GM10248 (cell line): ENCODE measurements at regions not wholly inside any gene's neighbourhood (a gene's known extent, or its start where the extent isn't known, plus 50 kb on each side); places are given as distances from the start of the nearest gene placed in this dataset.

Experiments
- CTCF ChIA-PET: fragments of 300-600 bp; sonication (Branson Sonifier 250); formaldehyde crosslinking; extraction: SDS; loops from one replicate; lab custom pipeline; 2021; ENCODE audit warnings: antibody characterized with exemption; lab: Yijun Ruan, JAX
- POLR2A ChIA-PET: fragments of 350-650 bp; sonication (Branson Sonifier 250); formaldehyde crosslinking; extraction: SDS; loops from one replicate; lab custom pipeline; 2020; ENCODE audit warnings: antibody characterized with exemption; lab: Yijun Ruan, JAX
- DNase-seq: peaks from one replicate; pipeline ENCODE4 v3.0.0; 2012; ENCODE audit errors: extremely low spot score
- CTCF ChIP-seq: IDR thresholded peaks from 2 replicates; pipeline ENCODE4 v1.5.1; 2012; ENCODE audit warnings: mild to moderate bottlenecking, low read depth; ENCODE audit errors: extremely low read depth, missing control alignments, control extremely low read depth

DNA sequence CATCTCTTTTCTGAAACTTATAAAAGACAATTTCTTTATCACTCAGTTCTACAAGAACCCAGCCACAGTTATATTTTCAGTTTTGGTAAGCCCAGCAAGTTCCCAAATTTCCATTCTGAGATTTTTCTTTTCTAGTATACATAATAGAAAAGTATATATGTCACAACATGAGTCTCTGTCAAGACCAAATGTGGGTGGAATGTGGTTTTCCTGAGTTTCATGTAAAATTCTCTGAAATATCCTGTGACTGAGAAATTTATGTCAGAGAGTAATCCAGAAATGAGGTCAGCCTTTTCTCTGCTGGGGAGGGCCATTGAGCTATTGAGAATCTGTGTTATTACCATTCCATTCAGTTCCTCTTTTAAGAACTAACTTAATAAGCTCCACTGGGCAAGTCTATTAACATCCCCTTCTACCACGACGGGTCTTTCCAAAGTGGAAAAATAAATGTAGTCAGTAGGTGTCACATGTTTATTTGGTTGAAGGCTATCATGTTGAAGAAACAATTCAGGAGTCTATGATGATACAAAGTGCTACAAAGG, 100.7 kb upstream of the HMGN3 start:
- CTCF ChIA-PET, result interaction anchor here (0.8 to 1.8 kb wide), 7 partner anchors 10 to 437 kb away, joined by 3 to 4 read pairs (median 3); no protein-coding TSS in a partner anchor
- no peak for TF ChIP-seq CTCF
- DNase-seq, result peak; percentile 24
- POLR2A ChIA-PET, result interaction anchor here (1.1 kb wide), 1 partner anchor 257 kb away, joined by 3 read pairs; the partner anchor contains the start of gene PHIP

DNA sequence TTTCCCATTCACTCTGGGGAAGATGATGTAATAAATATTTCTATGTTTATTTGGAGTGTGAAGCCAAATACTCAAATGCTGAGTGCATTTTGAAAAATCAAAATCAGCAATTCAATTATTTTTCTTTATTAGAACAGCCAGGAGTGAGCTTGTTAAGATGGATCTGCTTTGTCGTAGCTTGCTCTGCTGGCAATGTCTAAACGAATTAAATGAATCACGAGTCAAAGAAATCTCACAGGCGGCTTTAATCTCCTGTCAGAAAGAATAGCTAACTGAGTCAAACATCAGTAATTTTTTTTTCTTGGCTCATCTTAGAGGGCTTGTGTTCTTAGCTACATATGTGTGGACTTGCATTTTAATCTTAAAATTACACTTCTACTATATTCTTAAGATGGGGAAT, 100.2 kb upstream of the HMGN3 start:
- ChIA-PET CTCF (interaction anchor here (0.8 to 1.8 kb wide), 7 partner anchors 10 to 535 kb away, joined by 3 to 4 read pairs (median 3); no protein-coding TSS in a partner anchor), POLR2A (interaction anchor here (1.1 kb wide), 1 partner anchor 257 kb away, joined by 3 read pairs; the partner anchor contains the start of gene PHIP)
- DNase-seq, result no peak
- TF ChIP-seq CTCF, result no peak

DNA sequence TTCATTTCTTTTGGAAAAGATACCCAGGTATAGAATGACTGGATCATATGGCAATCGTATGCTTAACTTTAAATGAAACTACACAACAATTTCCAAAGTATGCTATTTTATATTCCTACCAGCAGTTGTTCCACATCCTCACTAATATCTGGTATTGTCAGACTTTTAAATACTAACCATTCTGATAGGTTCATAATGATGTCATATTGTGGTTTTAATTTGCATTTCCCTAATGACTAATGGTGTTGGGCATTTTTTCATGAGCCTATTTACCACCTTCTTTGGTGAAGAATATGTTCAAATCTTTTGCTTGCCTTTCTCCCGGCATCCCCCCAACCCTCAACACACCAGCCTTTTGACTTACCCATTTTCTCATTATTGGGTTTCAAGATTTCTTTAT, 96.2 kb upstream of the HMGN3 start:
- ChIA-PET POLR2A (no interaction called here), CTCF (interaction anchor here (1.1 kb wide), 1 partner anchor 12 kb away, joined by 3 read pairs; no protein-coding TSS in a partner anchor)
- DNase-seq, result no peak
- no peak for TF ChIP-seq CTCF

- ChIA-PET CTCF (interaction anchor here (1.3 kb wide), 1 partner anchor 22 kb away, joined by 3 read pairs; no protein-coding TSS in a partner anchor), POLR2A (no interaction called here)
- no peak for DNase-seq
- no peak for TF ChIP-seq CTCF
These were observed 78.8 kb upstream of the HMGN3 start for GRCh38 chr6:79313254-79313653.

DNA sequence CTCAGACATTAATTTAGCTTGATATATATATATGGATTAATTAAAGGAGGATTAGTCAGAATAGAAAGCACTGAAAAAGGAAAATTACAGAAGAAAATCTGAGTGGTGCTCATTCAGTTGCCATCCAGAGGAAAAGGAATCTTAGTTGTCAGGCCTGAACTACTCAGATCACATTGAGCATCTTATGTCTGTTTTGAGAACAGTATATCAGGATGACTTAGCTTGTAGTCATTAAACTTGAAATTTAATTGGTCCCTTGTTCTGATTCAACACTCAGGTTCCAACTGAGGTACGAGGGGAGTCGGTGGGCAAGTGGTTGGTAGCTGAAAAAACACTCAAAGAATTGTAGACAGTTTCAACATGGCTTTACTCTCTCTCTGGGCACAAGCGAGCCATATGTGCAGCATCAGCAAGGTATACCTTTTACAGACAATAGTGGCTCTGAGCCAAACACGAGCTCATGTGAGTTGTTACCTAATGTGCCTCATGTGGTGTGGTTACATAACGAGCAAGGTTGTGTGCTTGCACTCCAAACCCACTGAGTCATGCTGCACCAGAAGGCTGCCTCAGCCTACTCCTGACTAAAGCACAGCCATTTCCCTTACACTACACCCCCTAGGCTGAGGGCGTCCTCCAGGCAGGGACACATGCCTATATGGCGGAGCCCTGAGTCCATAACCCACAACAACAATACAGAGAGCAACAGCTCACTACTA, 73.0 kb upstream of the HMGN3 start:
- CTCF ChIA-PET, result no interaction called here

More for the DNA sequence above, 73.0 kb upstream of the HMGN3 start:
- no peak for DNase-seq
- TF ChIP-seq CTCF, result no peak
- POLR2A ChIA-PET, result no interaction called here
